Hepatocyte (in vitro differentiated cells): ENCODE measurements at regions not wholly inside any gene's neighbourhood (a gene's known extent, or its start where the extent isn't known, plus 50 kb on each side); places are given as distances from the start of the nearest gene placed in this dataset.
"Not testable (repeated sequence)": the region's sequence is repeated elsewhere in the genome, so short reads cannot be mapped to it uniquely, and the experiment has no call there.

Experiments
- DNase-seq: peaks from one replicate; pipeline ENCODE4 v3.0.0-alpha.2; 2016; ENCODE audit warnings: low spot score
- H2AFZ ChIP-seq: fragments of 200-600 bp; sonication (generic); 2 replicates; pipeline ENCODE4 v1.6.0; 2016; ENCODE audit warnings: antibody characterized with exemption, mild to moderate bottlenecking
- H3K27ac ChIP-seq: fragments of 200-600 bp; sonication (generic); 2 replicates; pipeline ENCODE4 v1.5.1; 2016; ENCODE audit warnings: mild to moderate bottlenecking
- H3K27me3 ChIP-seq: fragments of 200-600 bp; sonication (generic); 2 replicates; pipeline ENCODE4 v1.6.1; 2016
- H3K36me3 ChIP-seq: fragments of 200-600 bp; sonication (generic); replicated peaks from 2 replicates; pipeline ENCODE4 v1.5.1; 2016; ENCODE audit warnings: low read depth; ENCODE audit not compliant: insufficient read depth
- H3K4me1 ChIP-seq: fragments of 200-600 bp; sonication (generic); 2 replicates; pipeline ENCODE4 v1.5.1; 2016; ENCODE audit warnings: mild to moderate bottlenecking, moderate library complexity; ENCODE audit not compliant: insufficient read depth
- H3K4me2 ChIP-seq: fragments of 200-600 bp; sonication (generic); 2 replicates; pipeline ENCODE4 v1.6.0; 2016
- H3K4me3 ChIP-seq: fragments of 200-600 bp; sonication (generic); 2 replicates; pipeline ENCODE4 v1.5.1; 2016; ENCODE audit warnings: mild to moderate bottlenecking
- H3K79me2 ChIP-seq: fragments of 200-600 bp; sonication (generic); 2 replicates; pipeline ENCODE4 v1.6.0; 2017; ENCODE audit warnings: mild to moderate bottlenecking
- H3K9me2 ChIP-seq: fragments of 200-600 bp; sonication (generic); replicated peaks from 2 replicates; pipeline ENCODE4 v1.6.0; 2017; ENCODE audit warnings: mild to moderate bottlenecking; ENCODE audit not compliant: insufficient read depth
- H3K9me3 ChIP-seq: fragments of 200-600 bp; sonication (generic); 2 replicates; pipeline ENCODE4 v1.5.1; 2016; ENCODE audit warnings: low read depth, mild to moderate bottlenecking
- H4K20me1 ChIP-seq: fragments of 200-600 bp; sonication (generic); 2 replicates; pipeline ENCODE4 v1.6.0; 2016; ENCODE audit warnings: mild to moderate bottlenecking; ENCODE audit not compliant: insufficient read depth, poor library complexity, severe bottlenecking
- CTCF ChIP-seq: fragments of 200-600 bp; sonication (generic); IDR thresholded peaks from 2 replicates; pipeline ENCODE4 v1.5.1; 2016; ENCODE audit warnings: antibody characterized with exemption, mild to moderate bottlenecking; ENCODE audit not compliant: poor library complexity
- EZH2 ChIP-seq: fragments of 200-600 bp; sonication (generic); IDR thresholded peaks from 2 replicates; pipeline ENCODE4 v1.6.1; 2016; ENCODE audit warnings: antibody characterized with exemption, mild to moderate bottlenecking, borderline replicate concordance
- EZH2phosphoT487 ChIP-seq: fragments of 200-600 bp; sonication (generic); IDR thresholded peaks from one replicate; pipeline ENCODE4 v1.6.1; 2018; ENCODE audit warnings: antibody characterized with exemption, mild to moderate bottlenecking, low read depth, moderate library complexity; ENCODE audit not compliant: unreplicated experiment, severe bottlenecking
- WGBS: methylation state at CpG from one replicate; pipeline ENCODE4 v1.1.6; 2016; ENCODE audit warnings: low lambda C conversion rate; ENCODE audit errors: missing lambda C conversion rate; 5-methylcytosine and 5-hydroxymethylcytosine counted together

- Histone ChIP-seq H3K4me2 (no peak overlapping the region), H3K4me3 (no peak overlapping the region), H3K9me2 (no peaks in the 10 kb centered on the region), H3K36me3 (no peaks in the 10 kb centered on the region), H4K20me1 (no peaks in the 10 kb centered on the region), H3K9me3 (no peaks in the 10 kb centered on the region), H3K27me3 (no peaks in the 10 kb centered on the region), H3K79me2 (no peaks in the 10 kb centered on the region), H2AFZ (no peak overlapping the region), H3K4me1 (no peaks in the 10 kb centered on the region), H3K27ac (no peak overlapping the region)
- DNase-seq, result no peak
- 97% methylated on average over 11 of the region's 11 CpGs for WGBS
- TF ChIP-seq CTCF (no peak), EZH2 (no peak), EZH2phosphoT487 (no peak)
These were observed 96.3 kb downstream of the PTPRS start for GRCh38 chr19:5244351-5244750.

GRCh38 chr19:5243878-5244277 is 96.7 kb downstream of the PTPRS start:
- Histone ChIP-seq H3K9me2 (no peaks in the 10 kb centered on the region), H3K36me3 (no peaks in the 10 kb centered on the region), H4K20me1 (no peaks in the 10 kb centered on the region), H3K27me3 (no peaks in the 10 kb centered on the region), H3K4me1 (no peaks in the 10 kb centered on the region), H3K79me2 (no peaks in the 10 kb centered on the region), H3K4me3 (no peak overlapping the region), H3K9me3 (no peaks in the 10 kb centered on the region), H2AFZ (no peak overlapping the region), H3K4me2 (no peak overlapping the region), H3K27ac (no peak overlapping the region)
- WGBS, result 98% methylated on average over 32 of the region's 40 CpGs
- no peak for TF ChIP-seq EZH2
- TF ChIP-seq CTCF, result no peak
- TF ChIP-seq EZH2phosphoT487, result no peak
- no peak for DNase-seq

GRCh38 chr19:5241896-5242295 is 98.7 kb downstream of the PTPRS start:
- H3K4me1 ChIP-seq, H3K36me3 ChIP-seq, H4K20me1 ChIP-seq, H2AFZ ChIP-seq, H3K4me2 ChIP-seq, H3K27ac ChIP-seq, DNase-seq, H3K4me3 ChIP-seq, H3K79me2 ChIP-seq, H3K9me2 ChIP-seq, H3K9me3 ChIP-seq, H3K27me3 ChIP-seq: not testable (repeated sequence)
- WGBS, result 95% methylated on average over 9 of the region's 9 CpGs

GRCh38 chr19:5240011-5240410 is 100.6 kb downstream of the PTPRS start:
- no peak for DNase-seq
- no peak overlapping the region for H3K4me2 ChIP-seq
- H3K9me2 ChIP-seq, result no peaks in the 10 kb centered on the region
- no peak for TF ChIP-seq EZH2phosphoT487
- TF ChIP-seq CTCF, result no peak
- TF ChIP-seq EZH2, result no peak
- H3K79me2 ChIP-seq, result no peaks in the 10 kb centered on the region
- no peaks in the 10 kb centered on the region for H3K36me3 ChIP-seq
- H2AFZ ChIP-seq, result no peak overlapping the region
- no peaks in the 10 kb centered on the region for H3K9me3 ChIP-seq
- no peaks in the 10 kb centered on the region for H3K27me3 ChIP-seq
- 94% methylated on average over 22 of the region's 22 CpGs for WGBS
- no peaks in the 10 kb centered on the region for H3K4me1 ChIP-seq
- H3K4me3 ChIP-seq, result no peak overlapping the region
- no peak overlapping the region for H3K27ac ChIP-seq
- no peaks in the 10 kb centered on the region for H4K20me1 ChIP-seq
